SK-N-SH (cell line): ENCODE measurements at regions not wholly inside any gene's neighbourhood (a gene's known extent, or its start where the extent isn't known, plus 50 kb on each side); places are given as distances from the start of the nearest gene placed in this dataset.

Experiments used
- CHD2 ChIP-seq: fragments of 150-350 bp; IDR thresholded peaks from 2 replicates; pipeline ENCODE4 v1.6.1; 2018; ENCODE audit warnings: low read length; ENCODE audit not compliant: partially characterized antibody
- CTCF ChIP-seq: fragments of 200-600 bp; sonication (generic); IDR thresholded peaks from 2 replicates; pipeline ENCODE4 v1.6.1; 2017; ENCODE audit warnings: antibody characterized with exemption, mild to moderate bottlenecking, moderate library complexity
- EZH2phosphoT487 ChIP-seq: fragments of 200-600 bp; sonication (generic); IDR thresholded peaks from 2 replicates; pipeline ENCODE4 v1.6.1; 2017; ENCODE audit warnings: low read depth, mixed run types, mild to moderate bottlenecking, antibody characterized with exemption, moderate library complexity, borderline replicate concordance
- FOXJ3 ChIP-seq: sonication (generic); formaldehyde crosslinking; IDR thresholded peaks from 2 replicates; pipeline ENCODE4 v1.5.1; 2020; ENCODE audit warnings: mild to moderate bottlenecking, missing genetic modification reagents
- POLR2AphosphoS5 ChIP-seq: IDR thresholded peaks from 2 replicates; pipeline ENCODE4 v1.6.1; 2012; ENCODE audit warnings: low read depth, low read length
- RAD21 ChIP-seq: IDR thresholded peaks from 2 replicates; pipeline ENCODE4 v1.6.1; 2012; ENCODE audit warnings: mild to moderate bottlenecking, low read length
- REST ChIP-seq: IDR thresholded peaks from 2 replicates; pipeline ENCODE4 v1.6.1; 2012; ENCODE audit warnings: mild to moderate bottlenecking, low read depth, low read length, moderate library complexity
- SIN3A ChIP-seq: IDR thresholded peaks from 2 replicates; pipeline ENCODE4 v1.6.1; 2012; ENCODE audit warnings: low read depth, mild to moderate bottlenecking, low read length, moderate library complexity, borderline replicate concordance
- TAF1 ChIP-seq: IDR thresholded peaks from 2 replicates; pipeline ENCODE4 v1.6.1; 2012; ENCODE audit warnings: low read depth, mild to moderate bottlenecking, low read length, moderate library complexity, borderline replicate concordance
- USF1 ChIP-seq: IDR thresholded peaks from 2 replicates; pipeline ENCODE4 v1.4.0; 2012; ENCODE audit warnings: low read depth, borderline replicate concordance
- YY1 ChIP-seq: IDR thresholded peaks from 2 replicates; pipeline ENCODE4 v1.4.0; 2012; ENCODE audit warnings: low read depth, mild to moderate bottlenecking

- no peak for TF ChIP-seq RAD21
- no peak for TF ChIP-seq EZH2phosphoT487
- no peak for TF ChIP-seq CTCF
- TF ChIP-seq FOXJ3: no peak
- no peak for TF ChIP-seq YY1
- TF ChIP-seq TAF1: no peak
- no peak for TF ChIP-seq REST
- no peak for TF ChIP-seq USF1
- TF ChIP-seq POLR2AphosphoS5: no peak
- TF ChIP-seq CHD2: no peak
- TF ChIP-seq SIN3A: no peak
Measured at GRCh38 chr17:56009795-56010651, 143.3 kb upstream of the ANKFN1 start.
